ENCODE measurements at regions not wholly inside any gene's neighbourhood (a gene's known extent, or its start where the extent isn't known, plus 50 kb on each side); places are given as distances from the start of the nearest gene placed in this dataset.

DNA sequence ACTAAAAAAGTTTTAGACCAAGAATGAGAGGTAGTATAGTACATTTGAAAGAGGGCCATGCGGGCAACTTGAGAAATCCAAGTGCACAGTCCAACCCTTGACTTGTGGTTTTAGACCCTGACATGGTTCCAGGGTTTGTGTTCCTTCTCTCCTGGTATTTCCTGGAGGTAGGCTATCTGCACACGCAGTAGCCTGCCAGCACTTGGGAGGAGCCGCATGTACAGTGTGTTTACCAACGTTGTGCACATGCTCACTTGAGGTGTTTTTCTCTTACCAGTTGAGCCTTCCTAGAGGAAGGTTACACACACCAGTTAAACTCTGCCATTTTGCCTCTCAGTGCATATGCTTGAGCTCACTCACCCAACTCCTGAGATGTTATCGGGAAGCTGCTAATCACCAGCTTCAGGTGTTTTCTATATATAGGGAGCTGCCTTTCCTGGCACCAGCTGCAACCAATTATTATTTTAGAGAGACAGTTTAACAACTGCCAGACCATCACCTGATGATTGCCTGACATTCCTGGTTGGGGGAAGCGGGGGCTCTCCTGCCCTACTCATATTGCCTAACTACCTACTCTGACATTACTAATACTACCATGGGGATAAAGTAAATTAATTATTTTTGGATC lies 593.4 kb upstream of the TUSC1 start:
- no peak for TF ChIP-seq CTCF (IDR thresholded peaks at IDR 0.05; ENCODE audit: low read depth, low read length)
- DNase-seq (ENCODE audit: low read depth, low spot score) = no peak
- H3K4me3 ChIP-seq (ENCODE audit: low read depth, low read length) = no peak overlapping the region
- in situ Hi-C loops (cut with HindIII; ENCODE audit: low sequenced_read_pairs) = no loop called here

DNA sequence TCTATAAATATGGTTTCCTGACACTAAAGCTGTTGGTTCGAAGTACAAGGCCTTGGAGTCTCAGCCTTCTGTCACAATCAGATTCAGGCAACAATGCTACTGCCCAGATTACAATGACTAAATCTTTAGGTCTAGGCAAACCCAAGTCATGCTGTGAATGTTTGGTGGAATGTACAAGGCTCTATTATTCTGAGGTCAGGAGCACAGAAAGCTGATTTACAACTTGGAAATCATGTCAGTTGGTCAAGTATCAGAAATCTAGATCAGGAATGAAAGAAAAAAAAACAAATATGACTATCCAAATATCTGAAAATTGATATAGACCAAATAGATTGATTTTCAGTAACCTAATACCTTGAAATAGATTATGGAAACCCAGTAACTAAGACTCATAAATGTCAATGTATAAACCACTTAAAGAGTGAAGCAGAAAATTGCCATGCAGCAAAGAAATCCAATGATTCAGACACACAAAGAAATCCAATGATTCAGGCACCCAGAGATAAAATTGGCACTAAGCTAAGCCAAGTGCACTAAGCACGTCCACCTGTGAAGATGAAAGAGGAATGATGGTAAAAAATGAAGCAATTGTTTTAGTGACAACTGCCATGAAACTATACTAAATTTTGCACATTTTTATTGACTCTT lies 588.0 kb upstream of the TUSC1 start:
- in situ Hi-C loops (cut with HindIII; ENCODE audit: low sequenced_read_pairs) = no loop called here
- H3K4me3 ChIP-seq (ENCODE audit: low read depth, low read length) = no peak overlapping the region
- TF ChIP-seq CTCF (IDR thresholded peaks at IDR 0.05; ENCODE audit: low read depth, low read length) = no peak
- peak; percentile 26 for DNase-seq (ENCODE audit: low read depth, low spot score)

GRCh38 chr9:26264709-26265601 lies 586.7 kb upstream of the TUSC1 start:
- no peak for TF ChIP-seq CTCF (IDR thresholded peaks at IDR 0.05; ENCODE audit: low read depth, low read length)
- no peak overlapping the region for H3K4me3 ChIP-seq (ENCODE audit: low read depth, low read length)
- peak; percentile 87 for DNase-seq (ENCODE audit: low read depth, low spot score)
- in situ Hi-C loops (cut with HindIII; ENCODE audit: low sequenced_read_pairs) = no loop called here

DNA sequence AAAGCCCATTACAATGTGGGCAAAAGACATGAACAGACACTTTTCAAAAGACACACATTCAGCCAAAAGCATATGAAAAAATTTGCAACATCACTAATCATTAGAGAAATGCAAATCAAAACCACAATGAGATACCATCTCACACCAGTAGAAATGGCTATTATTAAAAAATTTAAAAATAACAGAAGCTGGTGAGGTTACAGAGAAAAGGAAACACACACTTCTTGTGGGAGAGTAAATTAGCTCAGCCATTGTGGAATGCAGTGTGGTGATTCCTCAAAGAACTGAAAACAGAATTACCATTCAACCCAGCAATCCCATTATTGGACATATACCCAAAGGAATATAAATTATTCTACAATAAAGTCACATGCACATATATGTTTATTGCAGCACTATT lies 585.2 kb upstream of the TUSC1 start:
- no peak for DNase-seq (ENCODE audit: low read depth, low spot score)
- H3K4me3 ChIP-seq (ENCODE audit: low read depth, low read length) = no peak overlapping the region
- in situ Hi-C loops (cut with HindIII; ENCODE audit: low sequenced_read_pairs) = no loop called here
- TF ChIP-seq CTCF (IDR thresholded peaks at IDR 0.05; ENCODE audit: low read depth, low read length) = no peak

GRCh38 chr9:26262421-26263107 lies 584.3 kb upstream of the TUSC1 start:
- DNase-seq (ENCODE audit: low read depth, low spot score) = no peak
- H3K4me3 ChIP-seq (ENCODE audit: low read depth, low read length) = no peak overlapping the region
- in situ Hi-C loops (cut with HindIII; ENCODE audit: low sequenced_read_pairs) = no loop called here
- no peak for TF ChIP-seq CTCF (IDR thresholded peaks at IDR 0.05; ENCODE audit: low read depth, low read length)
